Activated CD8-positive, alpha-beta T cell treated with anti-CD3 and anti-CD28 coated beads for 36 hours (primary cell): ENCODE measurements at regions not wholly inside any gene's neighbourhood (a gene's known extent, or its start where the extent isn't known, plus 50 kb on each side); places are given as distances from the start of the nearest gene placed in this dataset.

Experiments used
- ATAC-seq: fragments of 200-7000 bp; cut with Tn5 transposase; one replicate; pipeline ENCODE4 v1.10.0; 2021; ENCODE audit warnings: mild to moderate bottlenecking, moderate library complexity
- CTCF ChIA-PET: fragments of 350-600 bp; sonication (Branson Sonifier 250); formaldehyde crosslinking; loops from one replicate; lab custom pipeline; 2021; ENCODE audit warnings: antibody characterized with exemption; lab: Charles Lee
- POLR2A ChIA-PET: fragments of 350-600 bp; sonication (Branson Sonifier 250); formaldehyde crosslinking; loops from one replicate; lab custom pipeline; 2021; ENCODE audit warnings: antibody characterized with exemption; lab: Charles Lee
- DNase-seq: peaks from one replicate; pipeline ENCODE4 v3.0.0-alpha.2; 2020
- H3K27ac Mint-ChIP-seq: one replicate; pipeline ENCODE4 v1.8.0; 2021; ENCODE audit warnings: mild to moderate bottlenecking, mixed read lengths
- H3K27me3 Mint-ChIP-seq: one replicate; pipeline ENCODE4 v1.8.0; 2021; ENCODE audit warnings: mixed read lengths
- H3K36me3 Mint-ChIP-seq: one replicate; pipeline ENCODE4 v1.8.0; 2021; ENCODE audit warnings: low read depth, mixed read lengths
- H3K4me1 Mint-ChIP-seq: one replicate; pipeline ENCODE4 v1.8.0; 2021; ENCODE audit warnings: low read depth, mixed read lengths
- H3K4me3 Mint-ChIP-seq: one replicate; pipeline ENCODE4 v1.8.0; 2021; ENCODE audit warnings: mild to moderate bottlenecking, moderate library complexity, mixed read lengths
- H3K9me3 Mint-ChIP-seq: one replicate; pipeline ENCODE4 v1.8.0; 2021; ENCODE audit warnings: mixed read lengths
- intact Hi-C: fragments of 100-400 bp; cut with micrococcal nuclease; formaldehyde crosslinking; loops from one replicate; pipeline ENCODE4 v1.10.0; 2022
- TF ChIP-seq, protein P1 (sequence below): fragments of 200-600 bp; IDR thresholded peaks from one replicate; pipeline ENCODE4 v1.8.0; 2022; ENCODE audit warnings: antibody characterized with exemption, mild to moderate bottlenecking

DNA sequence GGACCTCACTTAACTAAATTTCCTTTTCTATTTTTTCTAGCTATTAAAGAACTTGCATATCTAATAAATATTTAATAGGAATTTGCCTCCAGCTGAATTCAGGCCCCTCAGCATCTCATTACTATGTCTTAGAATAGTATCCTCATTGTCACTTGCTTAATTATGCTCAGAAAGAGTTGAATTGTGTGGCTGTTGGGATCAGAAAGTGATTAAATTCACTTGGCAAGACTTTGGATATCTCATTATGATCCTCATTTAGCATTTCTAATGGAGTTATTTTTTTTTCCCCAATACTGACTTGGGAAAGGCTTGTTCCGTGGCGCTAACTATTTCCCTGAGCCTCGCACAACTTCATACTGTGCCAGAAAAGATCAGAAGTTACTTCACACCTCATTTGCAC, 158.8 kb downstream of the IDS start:
- no peak for DNase-seq
- Mint-ChIP-seq H3K4me1 (no peaks in the 10 kb centered on the region), H3K27me3 (no peaks in the 10 kb centered on the region), H3K9me3 (no peaks in the 10 kb centered on the region), H3K36me3 (no peaks in the 10 kb centered on the region), H3K4me3 (no peak overlapping the region), H3K27ac (no peak overlapping the region)
- TF ChIP-seq, protein P1, sequence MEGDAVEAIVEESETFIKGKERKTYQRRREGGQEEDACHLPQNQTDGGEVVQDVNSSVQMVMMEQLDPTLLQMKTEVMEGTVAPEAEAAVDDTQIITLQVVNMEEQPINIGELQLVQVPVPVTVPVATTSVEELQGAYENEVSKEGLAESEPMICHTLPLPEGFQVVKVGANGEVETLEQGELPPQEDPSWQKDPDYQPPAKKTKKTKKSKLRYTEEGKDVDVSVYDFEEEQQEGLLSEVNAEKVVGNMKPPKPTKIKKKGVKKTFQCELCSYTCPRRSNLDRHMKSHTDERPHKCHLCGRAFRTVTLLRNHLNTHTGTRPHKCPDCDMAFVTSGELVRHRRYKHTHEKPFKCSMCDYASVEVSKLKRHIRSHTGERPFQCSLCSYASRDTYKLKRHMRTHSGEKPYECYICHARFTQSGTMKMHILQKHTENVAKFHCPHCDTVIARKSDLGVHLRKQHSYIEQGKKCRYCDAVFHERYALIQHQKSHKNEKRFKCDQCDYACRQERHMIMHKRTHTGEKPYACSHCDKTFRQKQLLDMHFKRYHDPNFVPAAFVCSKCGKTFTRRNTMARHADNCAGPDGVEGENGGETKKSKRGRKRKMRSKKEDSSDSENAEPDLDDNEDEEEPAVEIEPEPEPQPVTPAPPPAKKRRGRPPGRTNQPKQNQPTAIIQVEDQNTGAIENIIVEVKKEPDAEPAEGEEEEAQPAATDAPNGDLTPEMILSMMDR = no peak
- CTCF ChIA-PET = no interaction called here
- intact Hi-C loops = no loop called here
- POLR2A ChIA-PET = no interaction called here
- ATAC-seq = no peak

DNA sequence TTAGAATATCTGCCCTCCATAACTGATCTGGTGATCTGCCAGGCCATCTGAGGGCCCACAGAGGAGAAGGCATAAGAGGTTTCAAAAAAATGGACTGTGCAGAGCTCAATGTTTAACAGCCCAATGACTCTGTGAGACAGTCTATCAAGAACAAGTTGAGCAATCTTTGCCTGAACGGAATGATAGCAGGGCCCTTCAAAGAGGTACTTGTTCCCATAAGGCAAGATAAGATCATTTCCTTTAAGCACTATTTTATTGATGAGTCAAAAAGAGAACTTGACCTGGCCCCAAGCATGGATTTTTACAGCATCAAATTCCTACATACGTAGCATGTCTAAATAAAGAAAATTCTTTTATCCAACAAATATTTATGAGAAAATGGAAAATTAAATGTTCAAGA, 182.8 kb downstream of the IDS start:
- Mint-ChIP-seq H3K36me3 (no peaks in the 10 kb centered on the region), H3K27me3 (peaks cover 1% of the 10 kb centered on the region), H3K4me3 (no peak overlapping the region), H3K27ac (no peak overlapping the region), H3K9me3 (no peaks in the 10 kb centered on the region), H3K4me1 (no peaks in the 10 kb centered on the region)
- ChIA-PET CTCF (no interaction called here), POLR2A (no interaction called here)
- DNase-seq = no peak
- ATAC-seq = no peak
- intact Hi-C loops = no loop called here
- TF ChIP-seq, protein P1 = no peak

DNA sequence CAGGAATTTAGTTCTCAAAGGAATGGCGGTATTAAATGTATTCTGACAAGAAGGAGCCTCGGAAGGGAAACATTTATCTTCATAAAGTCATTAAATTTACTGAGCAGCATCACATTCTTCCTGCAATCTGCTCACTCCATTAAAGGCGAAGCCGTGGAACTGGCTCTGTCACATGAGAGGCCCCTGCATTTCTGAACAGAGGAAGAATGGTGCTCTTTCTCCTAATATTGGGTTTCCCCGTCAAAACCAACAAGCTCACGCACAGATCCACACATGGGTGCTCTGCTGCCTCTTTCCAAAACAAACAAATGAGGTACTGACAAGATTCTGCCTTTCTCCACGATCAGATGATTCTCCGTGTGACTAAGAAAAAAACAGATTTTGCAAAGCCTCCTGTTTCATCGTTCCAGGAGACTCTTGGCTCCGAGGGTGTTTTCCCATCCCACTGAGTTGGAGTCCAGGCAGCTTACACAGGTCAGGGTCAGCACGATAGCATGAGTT, 191.2 kb downstream of the IDS start:
- DNase-seq (no peak), ATAC-seq (no peak)
- intact Hi-C loops = no loop called here
- TF ChIP-seq, protein P1 = no peak
- ChIA-PET CTCF (no interaction called here), POLR2A (no interaction called here)
- H3K9me3 Mint-ChIP-seq = no peaks in the 10 kb centered on the region
- no peaks in the 10 kb centered on the region for H3K27me3 Mint-ChIP-seq
- H3K36me3 Mint-ChIP-seq = no peaks in the 10 kb centered on the region
- H3K4me1 Mint-ChIP-seq = no peaks in the 10 kb centered on the region
- H3K27ac Mint-ChIP-seq = no peak overlapping the region
- no peak overlapping the region for H3K4me3 Mint-ChIP-seq

DNA sequence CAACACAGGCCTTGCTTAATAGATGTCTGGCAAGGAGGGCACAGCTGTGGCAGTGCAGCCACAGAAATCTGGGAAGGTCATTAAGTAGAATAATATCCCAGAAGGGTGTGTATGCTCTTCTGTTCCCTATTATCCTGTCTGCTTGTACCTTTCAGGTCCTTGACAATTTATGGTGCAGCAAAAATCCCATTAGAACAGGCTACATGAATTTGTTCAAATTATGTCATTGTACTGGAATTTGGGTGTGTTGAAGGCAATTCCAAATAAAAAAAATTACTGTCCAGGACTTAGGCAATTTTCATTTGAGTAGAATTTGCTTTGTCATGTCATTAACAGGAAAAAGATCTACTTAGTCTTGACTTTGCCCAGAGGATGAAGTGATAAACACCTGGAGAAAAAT, 192.1 kb downstream of the IDS start:
- POLR2A ChIA-PET = no interaction called here
- ATAC-seq (no peak), DNase-seq (no peak)
- Mint-ChIP-seq H3K4me1 (no peaks in the 10 kb centered on the region), H3K4me3 (no peak overlapping the region), H3K36me3 (no peaks in the 10 kb centered on the region), H3K27ac (no peak overlapping the region), H3K9me3 (no peaks in the 10 kb centered on the region), H3K27me3 (no peaks in the 10 kb centered on the region)
- CTCF ChIA-PET = no interaction called here
- TF ChIP-seq, protein P1 = no peak
- intact Hi-C loops = no loop called here

DNA sequence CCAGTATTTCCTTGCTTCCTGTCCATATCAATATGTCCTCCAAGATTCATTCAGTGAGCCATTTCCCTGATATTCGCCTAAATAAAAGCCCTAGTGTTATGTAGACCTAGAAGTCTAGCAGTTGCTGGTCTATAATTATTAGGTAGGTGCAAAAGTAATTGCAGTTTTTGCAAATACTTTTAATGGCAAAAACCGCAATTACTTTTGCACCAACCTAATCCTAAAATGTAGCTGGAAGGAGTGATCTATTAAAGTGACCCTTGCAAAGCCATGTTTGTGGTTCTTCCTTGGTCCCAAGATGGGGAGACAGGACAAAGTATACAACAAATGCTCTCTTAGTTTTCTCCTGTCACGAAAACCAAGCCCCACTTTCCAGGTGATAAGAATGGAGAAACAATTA, 193.0 kb downstream of the IDS start:
- Mint-ChIP-seq H3K27me3 (no peaks in the 10 kb centered on the region), H3K36me3 (no peaks in the 10 kb centered on the region), H3K9me3 (no peaks in the 10 kb centered on the region), H3K4me3 (no peak overlapping the region), H3K4me1 (no peaks in the 10 kb centered on the region), H3K27ac (no peak overlapping the region)
- ChIA-PET POLR2A (no interaction called here), CTCF (no interaction called here)
- ATAC-seq (no peak), DNase-seq (no peak)
- intact Hi-C loops = no loop called here
- TF ChIP-seq, protein P1 = no peak
